ENCODE measurements at regions not wholly inside any gene's neighbourhood (a gene's known extent, or its start where the extent isn't known, plus 50 kb on each side); places are given as distances from the start of the nearest gene placed in this dataset.

- no peak for TF ChIP-seq CTCF (conservative IDR thresholded peaks at IDR 0.05; ENCODE audit: low read depth, low read length)
- TF ChIP-seq CEBPB (IDR thresholded peaks at IDR 0.05; ENCODE audit: low read depth, low read length) = no peak
- no peak for TF ChIP-seq POLR2A (IDR thresholded peaks at IDR 0.05; ENCODE audit: low read depth, low read length)
- TF ChIP-seq CHD1 (IDR thresholded peaks at IDR 0.05; ENCODE audit: low read depth, low read length) = no peak
- no peak for TF ChIP-seq RFX5 (IDR thresholded peaks at IDR 0.05; ENCODE audit: low read depth, low read length)
- no peak for TF ChIP-seq NFE2L2 (IDR thresholded peaks at IDR 0.05; ENCODE audit: low read depth, low read length)
- TF ChIP-seq USF2 (IDR thresholded peaks at IDR 0.05; ENCODE audit: low read depth, low read length) = no peak
- TF ChIP-seq MXI1 (IDR thresholded peaks at IDR 0.05; ENCODE audit: borderline replicate concordance, low read depth, low read length) = no peak
- no peak for TF ChIP-seq MAFK (IDR thresholded peaks at IDR 0.05; ENCODE audit: low read depth, low read length)
- TF ChIP-seq SMC3 (IDR thresholded peaks at IDR 0.05; ENCODE audit: low read depth, low read length) = no peak
- TF ChIP-seq MAZ (IDR thresholded peaks at IDR 0.05; ENCODE audit: borderline replicate concordance, low read depth, low read length) = no peak
- TF ChIP-seq ELK1 (IDR thresholded peaks at IDR 0.05; ENCODE audit: borderline replicate concordance, low read depth, low read length) = no peak
- no peak for TF ChIP-seq BHLHE40 (IDR thresholded peaks at IDR 0.05; ENCODE audit: low read depth, low read length)
- no peak for TF ChIP-seq RCOR1 (IDR thresholded peaks at IDR 0.05; ENCODE audit: insufficient replicate concordance, low read length)
Measured at GRCh38 chr4:137768196-137768595, 235.9 kb upstream of the PCDH18 start.

Measured in IMR-90 (cell line).